ENCODE measurements at regions not wholly inside any gene's neighbourhood (a gene's known extent, or its start where the extent isn't known, plus 50 kb on each side); places are given as distances from the start of the nearest gene placed in this dataset.

DNA sequence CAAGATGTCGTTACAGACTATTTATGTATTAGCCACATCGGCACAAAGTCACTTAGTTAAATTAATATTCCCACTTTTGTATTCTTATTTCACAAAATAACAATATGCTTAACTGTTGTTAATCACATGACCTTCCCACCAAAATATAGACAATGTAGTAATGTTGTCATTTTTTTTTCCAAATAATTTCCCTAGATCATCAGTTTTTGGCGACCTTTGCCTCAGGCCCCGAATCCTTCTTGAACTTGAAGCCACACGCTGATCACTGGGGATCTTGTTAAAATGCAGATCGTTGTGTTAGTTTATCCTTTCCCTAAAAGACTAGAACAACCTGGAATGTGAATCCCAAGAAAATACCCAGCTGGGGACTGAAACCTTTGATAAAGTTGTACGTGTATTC lies 497.6 kb downstream of the SUCLG1 start:
- TF ChIP-seq, protein P1, sequence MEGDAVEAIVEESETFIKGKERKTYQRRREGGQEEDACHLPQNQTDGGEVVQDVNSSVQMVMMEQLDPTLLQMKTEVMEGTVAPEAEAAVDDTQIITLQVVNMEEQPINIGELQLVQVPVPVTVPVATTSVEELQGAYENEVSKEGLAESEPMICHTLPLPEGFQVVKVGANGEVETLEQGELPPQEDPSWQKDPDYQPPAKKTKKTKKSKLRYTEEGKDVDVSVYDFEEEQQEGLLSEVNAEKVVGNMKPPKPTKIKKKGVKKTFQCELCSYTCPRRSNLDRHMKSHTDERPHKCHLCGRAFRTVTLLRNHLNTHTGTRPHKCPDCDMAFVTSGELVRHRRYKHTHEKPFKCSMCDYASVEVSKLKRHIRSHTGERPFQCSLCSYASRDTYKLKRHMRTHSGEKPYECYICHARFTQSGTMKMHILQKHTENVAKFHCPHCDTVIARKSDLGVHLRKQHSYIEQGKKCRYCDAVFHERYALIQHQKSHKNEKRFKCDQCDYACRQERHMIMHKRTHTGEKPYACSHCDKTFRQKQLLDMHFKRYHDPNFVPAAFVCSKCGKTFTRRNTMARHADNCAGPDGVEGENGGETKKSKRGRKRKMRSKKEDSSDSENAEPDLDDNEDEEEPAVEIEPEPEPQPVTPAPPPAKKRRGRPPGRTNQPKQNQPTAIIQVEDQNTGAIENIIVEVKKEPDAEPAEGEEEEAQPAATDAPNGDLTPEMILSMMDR (conservative IDR thresholded peaks at IDR 0.05 in 1 of 2, IDR thresholded peaks at IDR 0.05 in 1 of 2; ENCODE audit: low read depth in 1 of 2, low read length in 2 of 2): no peak
- no peak for TF ChIP-seq EZH2 (IDR thresholded peaks at IDR 0.05; ENCODE audit: low read length, missing control alignments)

Measured in fibroblast of lung (primary cell).